Calu3 (cell line): ENCODE measurements at regions not wholly inside any gene's neighbourhood (a gene's known extent, or its start where the extent isn't known, plus 50 kb on each side); places are given as distances from the start of the nearest gene placed in this dataset.
"Not testable (repeated sequence)": the region's sequence is repeated elsewhere in the genome, so short reads cannot be mapped to it uniquely, and the experiment has no call there.

Source experiments
- BruUV-seq: library from RNA; stranded (reverse); fragments of 400-500 nt; replicated peaks from 2 replicates; lab custom pipeline; 2021; lab: Mats Ljungman, UMichigan
- CTCF ChIA-PET: fragments of 300-600 bp; sonication (Branson Sonifier 250); formaldehyde crosslinking; loops from one replicate; lab custom pipeline; 2022; ENCODE audit warnings: antibody characterized with exemption; lab: Charles Lee
- DNase-seq: peaks from one replicate; pipeline ENCODE4 v3.0.0; 2022
- H3K27ac Mint-ChIP-seq: one replicate; pipeline ENCODE4 v1.8.0; 2022; ENCODE audit warnings: mixed read lengths; ENCODE audit not compliant: unreplicated experiment
- H3K27me3 Mint-ChIP-seq: one replicate; pipeline ENCODE4 v1.8.0; 2022; ENCODE audit warnings: mixed read lengths; ENCODE audit not compliant: unreplicated experiment
- H3K36me3 Mint-ChIP-seq: one replicate; pipeline ENCODE4 v1.8.0; 2022; ENCODE audit warnings: mild to moderate bottlenecking, moderate library complexity, mixed read lengths; ENCODE audit not compliant: insufficient read depth, unreplicated experiment
- H3K4me1 Mint-ChIP-seq: one replicate; pipeline ENCODE4 v1.8.0; 2022; ENCODE audit warnings: mild to moderate bottlenecking, low read depth, mixed read lengths; ENCODE audit not compliant: unreplicated experiment
- H3K4me3 Mint-ChIP-seq: one replicate; pipeline ENCODE4 v1.8.0; 2022; ENCODE audit warnings: mild to moderate bottlenecking, low read depth, moderate library complexity, mixed read lengths; ENCODE audit not compliant: unreplicated experiment
- H3K9me3 Mint-ChIP-seq: one replicate; pipeline ENCODE4 v1.8.0; 2022; ENCODE audit warnings: low read depth, mixed read lengths; ENCODE audit not compliant: unreplicated experiment
- CTCF ChIP-seq: fragments of 200-600 bp; IDR thresholded peaks from one replicate; pipeline ENCODE4 v1.8.0; 2022; ENCODE audit warnings: antibody characterized with exemption; ENCODE audit not compliant: unreplicated experiment
- intact Hi-C: fragments of 100-400 bp; cut with micrococcal nuclease; formaldehyde crosslinking; loops from one replicate; pipeline ENCODE4 v1.10.0; 2022; ENCODE audit not compliant: unreplicated experiment

- Mint-ChIP-seq H3K36me3 (no peaks in the 10 kb centered on the region), H3K27ac (no peak overlapping the region), H3K9me3 (peaks cover 2% of the 10 kb centered on the region), H3K4me3 (no peak overlapping the region), H3K4me1 (no peaks in the 10 kb centered on the region), H3K27me3 (no peaks in the 10 kb centered on the region)
- no peak for TF ChIP-seq CTCF
- no TSS peak for BruUV-seq
- no peak for DNase-seq
- intact Hi-C loops = no loop called here
- CTCF ChIA-PET = no interaction called here
Measured at GRCh38 chr3:78091478-78092119, 1051.7 kb downstream of the ROBO2 start.

GRCh38 chr3:78092574-78092973 lies 1052.7 kb downstream of the ROBO2 start:
- H3K4me1 Mint-ChIP-seq, H3K27ac Mint-ChIP-seq, H3K27me3 Mint-ChIP-seq, intact Hi-C loops, CTCF ChIA-PET, BruUV-seq, H3K4me3 Mint-ChIP-seq, H3K9me3 Mint-ChIP-seq, DNase-seq, H3K36me3 Mint-ChIP-seq: not testable (repeated sequence)

GRCh38 chr3:78096488-78097255 lies 1056.8 kb downstream of the ROBO2 start:
- no TSS peak for BruUV-seq
- DNase-seq = no peak
- CTCF ChIA-PET = no interaction called here

GRCh38 chr3:78098367-78098766 lies 1058.5 kb downstream of the ROBO2 start:
- no peak for TF ChIP-seq CTCF
- CTCF ChIA-PET = interaction anchor here (0.7 kb wide), 1 partner anchor 67 kb away, joined by 3 read pairs; no protein-coding TSS in a partner anchor
- H3K36me3 Mint-ChIP-seq = no peaks in the 10 kb centered on the region
- peaks cover 2% of the 10 kb centered on the region for H3K9me3 Mint-ChIP-seq
- intact Hi-C loops = no loop called here
- H3K4me1 Mint-ChIP-seq = no peaks in the 10 kb centered on the region
- H3K4me3 Mint-ChIP-seq = no peak overlapping the region
- DNase-seq = no peak
- no TSS peak for BruUV-seq
- H3K27me3 Mint-ChIP-seq = no peaks in the 10 kb centered on the region
- H3K27ac Mint-ChIP-seq = no peak overlapping the region

More at GRCh38 chr3:78096488-78097255, 1056.8 kb downstream of the ROBO2 start:
- no peaks in the 10 kb centered on the region for H3K4me1 Mint-ChIP-seq
- no peaks in the 10 kb centered on the region for H3K27me3 Mint-ChIP-seq
- no peak for TF ChIP-seq CTCF
- no peaks in the 10 kb centered on the region for H3K36me3 Mint-ChIP-seq
- no peak overlapping the region for H3K27ac Mint-ChIP-seq
- peaks cover 2% of the 10 kb centered on the region for H3K9me3 Mint-ChIP-seq
- H3K4me3 Mint-ChIP-seq = no peak overlapping the region
- intact Hi-C loops = no loop called here

- BruUV-seq = no TSS peak
- Mint-ChIP-seq H3K27me3 (no peaks in the 10 kb centered on the region), H3K4me3 (no peak overlapping the region), H3K4me1 (no peaks in the 10 kb centered on the region), H3K36me3 (no peaks in the 10 kb centered on the region), H3K27ac (no peak overlapping the region), H3K9me3 (no peaks in the 10 kb centered on the region)
- CTCF ChIA-PET = no interaction called here
- no peak for DNase-seq
- TF ChIP-seq CTCF = no peak
- intact Hi-C loops = no loop called here
Measured at GRCh38 chr3:78101384-78101783, 1061.5 kb downstream of the ROBO2 start.

- H3K27ac Mint-ChIP-seq, BruUV-seq, intact Hi-C loops, H3K4me3 Mint-ChIP-seq, DNase-seq, H3K27me3 Mint-ChIP-seq, H3K36me3 Mint-ChIP-seq, CTCF ChIA-PET, H3K4me1 Mint-ChIP-seq, H3K9me3 Mint-ChIP-seq: not testable (repeated sequence)
Measured at GRCh38 chr3:78108269-78108961, 1068.5 kb downstream of the ROBO2 start.
